CMK (cell line): ENCODE measurements at regions not wholly inside any gene's neighbourhood (a gene's known extent, or its start where the extent isn't known, plus 50 kb on each side); places are given as distances from the start of the nearest gene placed in this dataset.
"Not testable (repeated sequence)": the region's sequence is repeated elsewhere in the genome, so short reads cannot be mapped to it uniquely, and the experiment has no call there.

Experiments
- DNase-seq: peaks from one replicate; pipeline ENCODE4 v3.0.0-alpha.2; 2010; ENCODE audit warnings: low read depth

GRCh38 chr3:159371961-159372360, 570.1 kb downstream of the MFSD1 start:
- DNase-seq, result no peak

- DNase-seq, result no peak
These were observed 576.7 kb downstream of the MFSD1 start for GRCh38 chr3:159378396-159379194.

- no peak for DNase-seq
These were observed 579.0 kb downstream of the MFSD1 start for GRCh38 chr3:159380891-159381290.

- no peak for DNase-seq
These were observed 588.9 kb downstream of the MFSD1 start for GRCh38 chr3:159390656-159391212.

GRCh38 chr3:159397683-159398082, 591.0 kb upstream of the IL12A start:
- DNase-seq, result not testable (repeated sequence)

GRCh38 chr3:159401069-159401468, 587.6 kb upstream of the IL12A start:
- no peak for DNase-seq

GRCh38 chr3:159409711-159410110, 578.9 kb upstream of the IL12A start:
- not testable (repeated sequence) for DNase-seq

GRCh38 chr3:159413319-159413718, 575.3 kb upstream of the IL12A start:
- DNase-seq, result no peak

- no peak for DNase-seq
These were observed 571.8 kb upstream of the IL12A start for GRCh38 chr3:159416856-159417255.

- DNase-seq, result no peak
These were observed 570.9 kb upstream of the IL12A start for GRCh38 chr3:159417761-159418160.

GRCh38 chr3:159418571-159419526, 569.8 kb upstream of the IL12A start:
- DNase-seq, result no peak

GRCh38 chr3:159429702-159430101, 558.9 kb upstream of the IL12A start:
- DNase-seq, result no peak

GRCh38 chr3:159432682-159433340, 555.8 kb upstream of the IL12A start:
- DNase-seq, result no peak

- no peak for DNase-seq
These were observed 549.3 kb upstream of the IL12A start for GRCh38 chr3:159439346-159439745.

GRCh38 chr3:159441279-159441678, 547.4 kb upstream of the IL12A start:
- no peak for DNase-seq

- no peak for DNase-seq
These were observed 545.4 kb upstream of the IL12A start for GRCh38 chr3:159443266-159443665.

- no peak for DNase-seq
These were observed 540.8 kb upstream of the IL12A start for GRCh38 chr3:159447841-159448240.

GRCh38 chr3:159448902-159449301, 539.7 kb upstream of the IL12A start:
- no peak for DNase-seq

- no peak for DNase-seq
These were observed 537.6 kb upstream of the IL12A start for GRCh38 chr3:159451067-159451466.

- no peak for DNase-seq
These were observed 537.2 kb upstream of the IL12A start for GRCh38 chr3:159451482-159451881.

- no peak for DNase-seq
These were observed 535.6 kb upstream of the IL12A start for GRCh38 chr3:159453036-159453435.

GRCh38 chr3:159453945-159454344, 534.7 kb upstream of the IL12A start:
- no peak for DNase-seq
